Smooth muscle cell (in vitro differentiated cells): ENCODE measurements at regions not wholly inside any gene's neighbourhood (a gene's known extent, or its start where the extent isn't known, plus 50 kb on each side); places are given as distances from the start of the nearest gene placed in this dataset.
A peak's percentile ranks its signal among the peaks of the same experiment; 100 is the strongest.

Experiments used
- DNase-seq: peaks from one replicate; lab custom pipeline; 2025; ENCODE audit not compliant: unreplicated experiment; lab: John Stamatoyannopoulos, UW
- H2AFZ ChIP-seq: fragments of 200-600 bp; sonication (generic); 2 replicates; pipeline ENCODE4 v1.6.0; 2016; ENCODE audit warnings: antibody characterized with exemption, low read depth, mild to moderate bottlenecking
- H3F3A ChIP-seq: fragments of 200-600 bp; sonication (generic); 2 replicates; pipeline ENCODE4 v1.6.0; 2017; ENCODE audit warnings: antibody characterized with exemption, low read depth
- H3K27ac ChIP-seq: fragments of 200-600 bp; sonication (generic); 2 replicates; pipeline ENCODE4 v1.5.1; 2016; ENCODE audit warnings: low read depth, mild to moderate bottlenecking
- H3K27me3 ChIP-seq: fragments of 200-600 bp; sonication (generic); 2 replicates; pipeline ENCODE4 v1.6.1; 2016; ENCODE audit warnings: low read depth, mild to moderate bottlenecking
- H3K36me3 ChIP-seq: fragments of 200-600 bp; sonication (generic); 2 replicates; pipeline ENCODE4 v1.5.1; 2016; ENCODE audit warnings: low read depth
- H3K4me1 ChIP-seq: fragments of 200-600 bp; sonication (generic); 2 replicates; pipeline ENCODE4 v1.5.1; 2016; ENCODE audit warnings: low read depth
- H3K4me2 ChIP-seq: fragments of 200-600 bp; sonication (generic); 2 replicates; pipeline ENCODE4 v1.6.0; 2016; ENCODE audit warnings: mild to moderate bottlenecking
- H3K4me3 ChIP-seq: fragments of 200-600 bp; sonication (generic); 2 replicates; pipeline ENCODE4 v1.5.1; 2016; ENCODE audit warnings: mild to moderate bottlenecking
- H3K79me2 ChIP-seq: fragments of 200-600 bp; sonication (generic); 2 replicates; pipeline ENCODE4 v1.6.0; 2016; ENCODE audit warnings: low read depth, mild to moderate bottlenecking
- H3K9ac ChIP-seq: fragments of 200-600 bp; sonication (generic); 2 replicates; pipeline ENCODE4 v1.6.0; 2016; ENCODE audit warnings: low read depth
- H3K9me3 ChIP-seq: fragments of 200-600 bp; sonication (generic); replicated peaks from 2 replicates; pipeline ENCODE4 v1.5.1; 2016; ENCODE audit warnings: low read depth
- H4K20me1 ChIP-seq: fragments of 200-600 bp; sonication (generic); 2 replicates; pipeline ENCODE4 v1.6.0; 2016; ENCODE audit warnings: low read depth
- WGBS: methylation state at CpG from one replicate; pipeline ENCODE4 v1.1.7; 2016; ENCODE audit warnings: low lambda C conversion rate; 5-methylcytosine and 5-hydroxymethylcytosine counted together
- TF ChIP-seq, protein P1 (sequence below): fragments of 200-600 bp; sonication (generic); IDR thresholded peaks from 2 replicates; pipeline ENCODE4 v1.5.1; 2017; ENCODE audit warnings: borderline replicate concordance, mild to moderate bottlenecking, antibody characterized with exemption; ENCODE audit not compliant: insufficient read depth, poor library complexity, severe bottlenecking

DNA sequence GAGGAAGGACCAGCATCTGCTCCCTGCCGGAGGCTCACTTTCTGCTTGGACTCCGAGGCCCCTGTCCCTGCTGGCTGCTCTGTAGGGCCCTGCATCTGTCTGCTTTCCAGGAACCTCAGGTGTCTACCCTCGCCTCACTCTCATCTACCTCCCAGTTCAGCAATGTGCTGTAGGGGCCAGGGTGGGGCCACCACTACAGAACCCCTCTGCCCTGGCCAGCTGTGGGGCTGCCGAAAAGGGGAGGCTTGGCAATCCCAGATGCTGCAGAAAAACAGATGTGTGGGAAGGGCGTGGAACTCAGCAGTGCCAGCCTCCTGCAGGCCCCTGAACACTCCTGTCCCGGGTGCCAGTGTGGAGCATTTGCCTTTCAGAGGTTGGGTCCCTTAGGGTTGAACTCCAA is 80.1 kb upstream of the ZNF469 start:
- WGBS, result 98% methylated on average over 6 of the region's 6 CpGs
- Histone ChIP-seq H3K27ac (peak overlapping the region; percentile 90), H3K9me3 (no peaks in the 10 kb centered on the region), H4K20me1 (no peaks in the 10 kb centered on the region), H3K4me2 (no peak overlapping the region), H3F3A (peaks cover 31% of the 10 kb centered on the region), H3K36me3 (no peaks in the 10 kb centered on the region), H3K4me3 (no peak overlapping the region), H3K9ac (no peak overlapping the region), H3K79me2 (no peaks in the 10 kb centered on the region), H3K4me1 (peaks cover 22% of the 10 kb centered on the region), H2AFZ (no peak overlapping the region), H3K27me3 (no peaks in the 10 kb centered on the region)
- TF ChIP-seq, protein P1, sequence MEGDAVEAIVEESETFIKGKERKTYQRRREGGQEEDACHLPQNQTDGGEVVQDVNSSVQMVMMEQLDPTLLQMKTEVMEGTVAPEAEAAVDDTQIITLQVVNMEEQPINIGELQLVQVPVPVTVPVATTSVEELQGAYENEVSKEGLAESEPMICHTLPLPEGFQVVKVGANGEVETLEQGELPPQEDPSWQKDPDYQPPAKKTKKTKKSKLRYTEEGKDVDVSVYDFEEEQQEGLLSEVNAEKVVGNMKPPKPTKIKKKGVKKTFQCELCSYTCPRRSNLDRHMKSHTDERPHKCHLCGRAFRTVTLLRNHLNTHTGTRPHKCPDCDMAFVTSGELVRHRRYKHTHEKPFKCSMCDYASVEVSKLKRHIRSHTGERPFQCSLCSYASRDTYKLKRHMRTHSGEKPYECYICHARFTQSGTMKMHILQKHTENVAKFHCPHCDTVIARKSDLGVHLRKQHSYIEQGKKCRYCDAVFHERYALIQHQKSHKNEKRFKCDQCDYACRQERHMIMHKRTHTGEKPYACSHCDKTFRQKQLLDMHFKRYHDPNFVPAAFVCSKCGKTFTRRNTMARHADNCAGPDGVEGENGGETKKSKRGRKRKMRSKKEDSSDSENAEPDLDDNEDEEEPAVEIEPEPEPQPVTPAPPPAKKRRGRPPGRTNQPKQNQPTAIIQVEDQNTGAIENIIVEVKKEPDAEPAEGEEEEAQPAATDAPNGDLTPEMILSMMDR, result no peak
- no peak for DNase-seq

DNA sequence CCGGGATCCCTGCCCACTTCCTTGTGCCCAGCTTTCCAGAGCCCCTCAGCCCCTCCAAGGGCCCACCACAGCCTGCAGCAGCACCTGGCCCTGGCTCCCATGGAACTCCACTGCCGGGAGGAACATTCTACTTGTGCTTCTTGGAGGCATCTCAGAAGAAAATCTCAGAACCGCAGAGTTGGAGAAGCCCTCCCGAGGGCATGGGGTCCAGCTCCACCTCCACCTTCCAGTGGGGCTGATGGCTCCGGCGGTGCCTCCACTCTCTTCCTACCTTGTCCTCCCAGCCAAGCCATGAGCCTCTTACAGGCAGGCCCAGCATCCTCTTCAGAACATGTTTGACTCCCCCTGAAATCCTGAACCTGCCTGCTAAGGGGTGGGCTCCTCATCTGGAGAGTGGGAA is 79.4 kb upstream of the ZNF469 start:
- no peaks in the 10 kb centered on the region for H3K36me3 ChIP-seq
- peak overlapping the region; percentile 72 for H3K4me2 ChIP-seq
- TF ChIP-seq, protein P1, result no peak
- H3K27ac ChIP-seq, result peak overlapping the region; percentile 90
- no peaks in the 10 kb centered on the region for H3K79me2 ChIP-seq
- DNase-seq, result no peak
- H3K9me3 ChIP-seq, result no peaks in the 10 kb centered on the region
- WGBS, result 96% methylated on average over 6 of the region's 6 CpGs
- no peaks in the 10 kb centered on the region for H3K27me3 ChIP-seq
- H4K20me1 ChIP-seq, result no peaks in the 10 kb centered on the region
- peaks cover 17% of the 10 kb centered on the region for H3K4me1 ChIP-seq
- no peak overlapping the region for H3K4me3 ChIP-seq
- peaks cover 30% of the 10 kb centered on the region for H3F3A ChIP-seq
- H3K9ac ChIP-seq, result peak overlapping the region; percentile 39
- H2AFZ ChIP-seq, result no peak overlapping the region

DNA sequence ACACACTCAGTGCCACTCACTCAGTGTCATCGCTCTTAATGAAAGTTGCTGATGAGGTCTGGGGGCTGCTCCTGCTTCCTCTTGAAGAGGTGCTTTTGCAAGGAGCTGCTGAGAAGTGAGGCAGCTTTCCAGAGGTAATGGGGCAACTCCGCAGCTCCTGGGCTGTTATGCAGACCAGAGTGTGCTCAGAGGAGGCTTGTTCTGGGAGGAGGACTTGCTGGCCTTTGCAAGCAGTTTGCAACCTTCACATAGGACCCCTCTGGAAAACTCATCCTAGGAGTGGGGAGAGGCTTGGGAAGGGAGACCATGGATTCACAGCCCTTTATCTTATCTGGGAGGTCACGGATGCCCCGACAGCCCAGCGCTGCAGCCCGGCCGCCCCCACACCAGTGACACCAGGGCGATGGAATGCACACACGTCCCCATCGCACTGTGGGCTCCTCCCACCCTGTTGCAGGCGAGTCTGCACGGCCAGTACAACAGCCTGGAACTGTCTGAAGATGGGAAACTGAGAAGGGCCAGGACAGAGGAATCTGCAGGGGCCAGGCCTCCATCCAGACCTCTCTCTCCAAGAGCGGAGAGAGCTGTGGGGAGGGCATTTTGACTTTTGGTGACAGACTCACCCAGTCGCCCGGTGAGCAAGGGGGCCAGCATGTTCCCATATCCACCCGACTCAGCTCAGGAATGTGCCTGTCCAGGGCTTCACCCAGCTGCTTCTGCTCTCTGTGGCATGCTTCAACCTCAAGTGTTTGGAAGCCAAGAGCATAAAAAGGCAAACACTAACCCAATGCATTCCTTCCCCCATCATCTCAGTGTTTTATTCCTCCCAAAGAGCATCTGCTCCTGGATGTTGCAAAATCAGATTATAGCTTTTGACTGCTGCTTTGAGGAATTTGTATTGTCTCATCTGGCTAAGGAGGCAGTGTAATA is 78.6 kb upstream of the ZNF469 start:
- Histone ChIP-seq H3K9me3 (no peaks in the 10 kb centered on the region), H3F3A (peaks cover 26% of the 10 kb centered on the region), H3K4me3 (no peak overlapping the region), H3K9ac (peak overlapping the region; percentile 39), H4K20me1 (no peaks in the 10 kb centered on the region), H3K27ac (peak overlapping the region; percentile 90), H2AFZ (no peak overlapping the region), H3K4me1 (peaks cover 13% of the 10 kb centered on the region), H3K36me3 (no peaks in the 10 kb centered on the region), H3K79me2 (no peaks in the 10 kb centered on the region), H3K4me2 (peak overlapping the region; percentile 72), H3K27me3 (no peaks in the 10 kb centered on the region)
- DNase-seq, result peak; percentile 34
- TF ChIP-seq, protein P1, result no peak
- WGBS, result 11% methylated on average over 16 of the region's 16 CpGs

DNA sequence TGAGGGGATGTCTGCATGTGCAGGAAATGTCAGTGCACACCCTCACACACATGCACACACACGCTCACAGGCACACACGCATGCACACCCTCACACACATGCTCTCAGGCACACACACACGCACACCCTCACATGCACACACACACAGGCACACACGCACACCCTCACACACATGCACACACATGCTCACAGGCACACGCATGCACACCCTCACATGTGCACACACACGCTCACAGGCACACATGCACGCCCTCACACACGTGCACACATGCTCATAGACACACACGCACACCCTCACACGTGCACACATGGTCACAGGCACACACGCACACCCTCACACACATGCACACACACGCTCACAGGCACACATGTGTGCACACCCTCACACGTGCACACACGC is 77.6 kb upstream of the ZNF469 start:
- H2AFZ ChIP-seq, result no peak overlapping the region
- no peak overlapping the region for H3K9ac ChIP-seq

More for the DNA sequence above, 77.6 kb upstream of the ZNF469 start:
- WGBS, result 97% methylated on average over 13 of the region's 14 CpGs
- Histone ChIP-seq H3F3A (peaks cover 26% of the 10 kb centered on the region), H3K79me2 (no peaks in the 10 kb centered on the region), H3K4me2 (peak overlapping the region; percentile 65), H3K27me3 (no peaks in the 10 kb centered on the region), H4K20me1 (no peaks in the 10 kb centered on the region), H3K9me3 (no peaks in the 10 kb centered on the region), H3K27ac (peak overlapping the region; percentile 90), H3K36me3 (no peaks in the 10 kb centered on the region), H3K4me3 (no peak overlapping the region), H3K4me1 (peaks cover 9% of the 10 kb centered on the region)
- TF ChIP-seq, protein P1, result no peak
- no peak for DNase-seq
